Jurkat, Clone E6-1 (cell line): ENCODE measurements at regions not wholly inside any gene's neighbourhood (a gene's known extent, or its start where the extent isn't known, plus 50 kb on each side); places are given as distances from the start of the nearest gene placed in this dataset.

Experiments
- DNase-seq: peaks from one replicate; pipeline ENCODE4 v3.0.0-alpha.2; 2011; ENCODE audit warnings: low read depth, low spot score
- H3K4me3 ChIP-seq: 2 replicates; pipeline ENCODE4 v1.5.1; 2011; ENCODE audit warnings: mild to moderate bottlenecking, low read length, control low read depth, moderate library complexity

DNA sequence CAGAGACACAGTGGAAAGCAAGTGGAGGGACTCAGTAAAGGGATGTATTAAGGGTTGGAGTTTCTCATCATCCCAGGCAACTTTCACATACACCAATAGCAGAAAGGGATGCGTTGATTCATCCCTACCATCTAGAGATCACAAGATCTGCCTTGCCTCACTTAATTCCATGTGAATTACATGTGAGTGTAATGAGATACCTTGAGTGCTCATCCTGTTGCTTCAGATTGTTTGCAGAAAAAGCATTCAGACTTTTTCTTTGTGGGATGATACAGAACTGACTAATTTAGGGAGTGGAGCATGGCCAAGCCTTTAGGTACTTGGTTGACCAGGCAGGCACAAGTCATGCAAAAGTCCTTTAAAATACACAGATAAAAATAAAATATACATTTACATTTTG, 124.8 kb upstream of the SLIT2 start:
- DNase-seq, result no peak
- no peak overlapping the region for H3K4me3 ChIP-seq

DNA sequence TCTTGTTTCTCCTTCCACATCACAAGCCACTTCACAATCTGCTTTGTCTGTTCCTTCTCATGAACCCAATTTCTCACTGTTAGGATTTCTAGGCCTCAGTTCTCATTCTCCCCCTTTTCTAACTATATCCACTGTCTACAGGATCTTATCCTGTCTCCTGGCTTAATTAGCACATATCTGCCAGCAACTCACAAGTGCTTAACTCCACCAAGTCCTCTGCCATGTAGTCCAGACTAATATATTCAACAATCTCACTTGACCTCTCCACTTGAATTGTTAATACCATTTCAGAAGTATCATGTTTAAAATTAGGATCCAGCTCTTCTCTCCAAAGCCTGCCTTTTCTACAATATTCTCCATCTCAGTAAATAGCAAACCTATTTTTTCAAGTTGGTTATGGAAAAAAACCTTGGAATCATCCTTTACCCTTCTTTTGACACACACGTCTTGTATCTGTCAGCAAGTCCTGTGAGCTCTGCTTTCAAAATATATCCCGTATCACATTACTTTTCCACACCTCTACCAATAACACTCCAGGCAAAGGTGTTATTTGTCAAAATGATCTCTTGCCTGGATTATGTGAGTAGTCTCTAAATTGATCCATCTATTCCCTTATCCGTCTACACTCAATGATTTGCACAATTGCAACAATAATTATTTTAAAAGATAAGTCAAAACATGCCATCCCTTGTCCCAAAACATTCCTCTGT, 127.2 kb upstream of the SLIT2 start:
- no peak for DNase-seq
- no peak overlapping the region for H3K4me3 ChIP-seq

DNA sequence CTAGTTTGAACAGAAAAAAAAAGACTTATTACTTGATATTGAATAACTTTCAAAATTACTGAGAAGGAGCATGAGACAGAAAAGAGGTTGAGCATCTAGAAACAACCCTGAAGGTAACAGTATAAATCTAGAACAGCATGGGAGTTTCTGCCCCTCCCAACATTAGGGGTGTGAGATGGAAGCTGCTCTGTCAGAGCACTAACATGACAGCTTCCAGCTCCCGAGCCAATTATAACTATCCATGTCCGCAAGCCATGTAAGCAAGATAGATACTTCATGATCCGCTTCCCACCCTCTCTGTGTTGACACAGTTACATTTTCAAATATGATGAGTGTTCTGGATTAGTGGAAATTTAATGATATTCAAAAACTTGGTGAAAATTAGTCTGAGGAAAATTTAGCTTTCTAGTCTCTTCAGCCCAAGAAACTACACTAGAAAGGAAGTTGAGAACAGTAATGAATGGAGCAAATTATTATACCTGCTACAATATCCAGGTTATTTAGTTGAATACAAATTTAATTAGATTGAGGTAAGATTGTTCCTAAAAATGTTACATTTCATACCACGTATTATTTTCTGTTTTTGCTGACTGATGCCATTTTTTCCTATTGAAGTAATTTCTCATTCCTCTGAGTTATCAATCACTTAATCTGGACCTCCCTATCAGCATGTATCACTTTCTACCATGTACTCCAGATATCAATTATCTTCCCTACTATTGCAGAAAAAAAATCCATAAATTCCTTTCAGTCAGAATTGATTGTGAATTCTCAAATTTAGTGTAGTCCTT, 129.3 kb upstream of the SLIT2 start:
- DNase-seq, result no peak
- no peak overlapping the region for H3K4me3 ChIP-seq

- H3K4me3 ChIP-seq, result no peak overlapping the region
- no peak for DNase-seq
Measured at GRCh38 chr4:20119141-20119540, 132.6 kb upstream of the SLIT2 start.

DNA sequence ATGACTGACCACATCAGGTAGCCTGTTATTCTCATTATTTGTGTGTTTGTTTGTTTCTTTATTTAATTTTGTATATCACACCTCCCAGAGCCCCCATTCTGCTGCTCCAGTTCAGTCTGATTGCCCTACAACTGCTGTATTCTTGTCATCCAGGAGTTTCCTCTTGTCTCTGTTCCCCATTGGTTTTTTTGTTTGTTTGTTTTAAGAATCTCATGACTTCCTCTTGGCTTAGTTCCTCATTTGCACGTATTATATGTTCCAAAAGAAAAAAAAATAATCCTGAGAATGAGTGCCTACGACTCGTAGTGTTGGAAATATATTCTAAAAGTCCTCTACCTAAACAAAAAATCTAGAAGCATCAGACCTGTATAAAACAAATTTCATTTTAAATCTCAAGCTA, 142.3 kb upstream of the SLIT2 start:
- DNase-seq, result no peak
- no peak overlapping the region for H3K4me3 ChIP-seq

GRCh38 chr4:20106921-20107320, 144.8 kb upstream of the SLIT2 start:
- no peak overlapping the region for H3K4me3 ChIP-seq
- no peak for DNase-seq

DNA sequence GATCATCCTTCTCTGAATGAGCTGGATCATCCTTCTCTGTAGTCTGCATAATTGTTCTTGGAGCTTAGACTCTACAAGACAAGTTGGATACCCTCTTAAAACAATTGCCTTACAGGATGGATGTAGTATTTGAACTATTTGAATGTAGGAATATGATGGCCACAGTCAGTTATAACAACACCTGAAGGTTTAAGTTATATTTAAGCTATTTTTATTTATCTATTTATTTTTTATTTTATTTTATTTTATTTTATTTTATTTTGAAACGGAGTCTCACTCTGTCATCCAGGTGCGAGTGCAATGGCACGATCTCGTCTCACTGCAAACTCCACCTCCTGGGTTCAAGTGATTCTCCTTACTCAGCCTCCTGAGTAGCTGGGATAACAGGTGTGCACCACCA, 149.9 kb upstream of the SLIT2 start:
- no peak for DNase-seq
- H3K4me3 ChIP-seq, result no peak overlapping the region

- H3K4me3 ChIP-seq, result no peak overlapping the region
- no peak for DNase-seq
Measured at GRCh38 chr4:20096911-20097310, 154.8 kb upstream of the SLIT2 start.

- H3K4me3 ChIP-seq, result no peak overlapping the region
- DNase-seq, result no peak
Measured at GRCh38 chr4:20095805-20096541, 155.7 kb upstream of the SLIT2 start.

GRCh38 chr4:20091781-20092180, 159.9 kb upstream of the SLIT2 start:
- DNase-seq, result no peak
- H3K4me3 ChIP-seq, result no peak overlapping the region

DNA sequence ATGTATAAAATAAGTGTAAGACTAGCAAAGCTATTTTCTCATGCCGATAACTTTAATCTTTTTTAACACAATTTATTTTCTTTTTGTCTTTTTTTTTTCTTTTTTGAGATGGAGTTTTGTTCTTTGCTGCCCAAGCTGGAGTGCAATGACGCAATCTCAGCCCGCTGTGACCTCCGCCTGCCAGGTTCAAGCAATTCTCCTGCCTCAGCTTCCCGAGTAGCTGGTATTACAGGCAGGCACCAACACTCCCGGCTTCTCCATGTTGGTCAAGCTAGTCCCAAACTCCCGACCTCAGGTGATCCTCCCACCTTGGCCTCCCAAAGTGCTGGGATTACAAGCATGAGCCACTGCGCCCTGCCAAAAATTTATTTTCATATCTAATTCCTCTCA, 164.2 kb upstream of the SLIT2 start:
- no peak overlapping the region for H3K4me3 ChIP-seq
- no peak for DNase-seq

GRCh38 chr4:20086799-20087521, 164.7 kb upstream of the SLIT2 start:
- DNase-seq, result no peak
- H3K4me3 ChIP-seq, result no peak overlapping the region

DNA sequence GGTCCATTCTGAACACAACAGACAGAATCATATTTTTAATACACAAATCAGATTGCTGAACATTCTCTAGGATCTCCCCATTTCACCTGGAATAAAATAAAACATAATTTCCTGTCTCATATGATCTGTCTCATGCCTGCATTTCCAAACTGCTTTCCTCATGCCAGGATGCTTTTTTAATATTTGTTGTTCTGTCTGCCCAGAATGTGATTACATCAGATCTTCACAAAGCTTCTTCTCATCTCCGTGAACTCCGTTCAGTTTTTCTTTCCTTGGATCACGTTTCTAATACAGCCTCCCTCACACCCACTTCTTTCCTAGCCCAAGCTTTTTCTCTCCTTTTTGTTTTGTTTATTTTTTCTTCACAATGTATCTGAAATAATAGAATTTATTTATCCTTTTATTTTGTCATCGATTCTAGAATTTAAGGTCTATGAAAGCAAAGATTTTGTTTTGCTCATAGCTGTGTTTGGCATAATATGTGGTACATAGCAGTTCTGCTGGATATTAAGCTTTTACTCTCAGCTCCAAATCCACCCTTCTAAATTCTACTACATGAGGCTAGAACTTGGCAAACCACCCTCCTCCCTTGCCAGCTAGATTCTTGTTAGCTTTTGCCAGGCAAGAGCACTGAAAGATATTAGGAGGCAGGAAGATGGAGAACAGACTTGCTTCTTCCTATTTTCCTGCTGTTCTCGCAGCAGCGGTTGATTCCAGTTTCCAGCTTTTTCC, 165.5 kb upstream of the SLIT2 start:
- no peak overlapping the region for H3K4me3 ChIP-seq

GRCh38 chr4:20085653-20086052, 166.1 kb upstream of the SLIT2 start:
- DNase-seq, result no peak
- no peak overlapping the region for H3K4me3 ChIP-seq

More for the DNA sequence above, 165.5 kb upstream of the SLIT2 start:
- no peak for DNase-seq

DNA sequence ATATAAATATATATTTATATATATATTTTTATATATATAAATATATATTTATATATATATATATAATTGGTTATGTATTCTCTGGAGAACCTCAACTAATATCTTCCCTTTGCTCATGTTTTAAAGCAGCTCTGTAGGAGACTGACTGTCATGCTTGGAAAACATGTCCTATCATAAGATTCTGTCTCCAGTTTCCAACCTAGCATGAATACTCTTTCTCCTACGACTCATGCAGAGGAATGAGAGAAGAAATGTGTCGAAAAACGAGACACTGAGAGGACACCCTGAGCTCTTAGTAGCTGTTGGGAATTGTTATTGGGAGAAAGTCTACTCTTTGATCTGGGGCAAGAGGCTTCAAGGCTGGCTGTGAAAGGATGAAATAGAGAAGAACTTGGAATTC, 166.5 kb upstream of the SLIT2 start:
- no peak for DNase-seq
- H3K4me3 ChIP-seq, result no peak overlapping the region

DNA sequence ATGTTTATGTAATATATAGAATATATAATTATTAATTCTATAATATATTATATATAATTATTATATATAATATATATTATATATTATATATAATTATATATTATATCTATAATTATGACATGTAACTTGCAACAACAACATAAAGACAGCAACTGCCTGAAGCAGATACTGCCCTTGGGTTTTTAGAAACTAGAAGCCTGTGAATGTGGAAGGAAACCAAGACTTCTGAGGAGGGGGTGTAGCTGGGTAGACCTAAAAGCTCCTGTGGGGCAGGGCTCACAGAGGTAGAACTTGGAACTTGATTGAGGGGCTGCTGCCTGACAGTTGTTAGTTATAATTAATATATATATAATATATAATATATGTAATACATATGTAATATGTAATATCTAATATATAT, 167.2 kb upstream of the SLIT2 start:
- DNase-seq, result no peak
- no peak overlapping the region for H3K4me3 ChIP-seq

- no peak for DNase-seq
- H3K4me3 ChIP-seq, result no peak overlapping the region
Measured at GRCh38 chr4:20078644-20079043, 173.1 kb upstream of the SLIT2 start.

- H3K4me3 ChIP-seq, result no peak overlapping the region
- no peak for DNase-seq
Measured at GRCh38 chr4:20075248-20075871, 176.3 kb upstream of the SLIT2 start.

DNA sequence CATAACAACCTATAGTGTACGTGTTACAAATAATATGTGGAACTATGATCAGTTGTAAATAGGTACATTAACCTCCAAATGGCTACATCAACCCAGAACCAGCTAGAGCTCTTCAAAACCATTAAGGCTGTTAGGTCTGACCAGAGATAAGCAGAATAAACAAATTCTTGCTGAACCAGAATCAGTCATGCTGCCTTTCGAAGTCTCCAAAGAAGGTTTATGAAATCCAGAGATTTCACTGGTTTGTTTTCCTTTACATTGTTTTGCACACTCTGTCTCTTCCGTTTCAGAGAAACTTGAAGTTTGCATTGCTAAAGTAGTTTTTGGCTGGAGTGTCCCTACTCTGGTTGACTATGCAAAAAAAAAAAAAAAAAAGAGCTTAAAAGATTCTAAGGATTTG, 177.3 kb upstream of the SLIT2 start:
- DNase-seq, result no peak
- no peak overlapping the region for H3K4me3 ChIP-seq
